Suprapubic skin (tissue), 3 donors: ENCODE measurements at regions not wholly inside any gene's neighbourhood (a gene's known extent, or its start where the extent isn't known, plus 50 kb on each side); places are given as distances from the start of the nearest gene placed in this dataset.

Experiments used
- EP300 ChIP-seq: sonication (generic); formaldehyde crosslinking; IDR thresholded peaks from one replicate; pipeline ENCODE4 v1.6.1; 2017; ENCODE audit warnings: antibody characterized with exemption
- POLR2A ChIP-seq, 2 donors: fragments of 450-650 bp; IDR thresholded peaks; one replicate each; pipeline ENCODE4 v1.6.1; 2017; ENCODE audit warnings: antibody characterized with exemption in 2 of 2, mild to moderate bottlenecking in 2 of 2, moderate library complexity in 2 of 2
- TF ChIP-seq, protein P1 (sequence below), 2 donors: fragments of 200-600 bp in 1 of 2; fragments of 450-650 bp in 1 of 2; sonication (generic) in 1 of 2; IDR thresholded peaks; one replicate each; pipeline ENCODE4 v1.5.1; 2016 to 2019; ENCODE audit warnings: antibody characterized with exemption in 2 of 2, mild to moderate bottlenecking in 1 of 2, moderate library complexity in 1 of 2

DNA sequence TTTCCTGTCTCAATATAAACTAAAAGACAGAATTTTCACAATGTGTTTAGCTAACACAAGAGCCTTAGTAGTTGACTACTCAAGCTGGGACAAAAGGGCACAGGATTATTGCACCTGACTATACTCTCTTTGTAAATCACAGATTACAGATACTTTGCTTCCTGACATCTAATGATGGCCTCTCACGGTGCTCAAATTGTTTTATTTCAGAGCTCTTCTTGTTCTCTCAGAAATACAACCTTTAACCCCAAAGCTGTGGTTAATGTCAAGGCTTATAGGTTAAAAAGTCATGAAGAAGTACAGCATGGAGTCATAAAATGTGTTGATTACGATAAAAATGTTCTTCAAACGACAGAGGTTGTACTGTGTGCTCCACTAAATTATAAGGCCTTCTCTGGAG, 89.9 kb upstream of the CPNE8 start:
- TF ChIP-seq, protein P1, sequence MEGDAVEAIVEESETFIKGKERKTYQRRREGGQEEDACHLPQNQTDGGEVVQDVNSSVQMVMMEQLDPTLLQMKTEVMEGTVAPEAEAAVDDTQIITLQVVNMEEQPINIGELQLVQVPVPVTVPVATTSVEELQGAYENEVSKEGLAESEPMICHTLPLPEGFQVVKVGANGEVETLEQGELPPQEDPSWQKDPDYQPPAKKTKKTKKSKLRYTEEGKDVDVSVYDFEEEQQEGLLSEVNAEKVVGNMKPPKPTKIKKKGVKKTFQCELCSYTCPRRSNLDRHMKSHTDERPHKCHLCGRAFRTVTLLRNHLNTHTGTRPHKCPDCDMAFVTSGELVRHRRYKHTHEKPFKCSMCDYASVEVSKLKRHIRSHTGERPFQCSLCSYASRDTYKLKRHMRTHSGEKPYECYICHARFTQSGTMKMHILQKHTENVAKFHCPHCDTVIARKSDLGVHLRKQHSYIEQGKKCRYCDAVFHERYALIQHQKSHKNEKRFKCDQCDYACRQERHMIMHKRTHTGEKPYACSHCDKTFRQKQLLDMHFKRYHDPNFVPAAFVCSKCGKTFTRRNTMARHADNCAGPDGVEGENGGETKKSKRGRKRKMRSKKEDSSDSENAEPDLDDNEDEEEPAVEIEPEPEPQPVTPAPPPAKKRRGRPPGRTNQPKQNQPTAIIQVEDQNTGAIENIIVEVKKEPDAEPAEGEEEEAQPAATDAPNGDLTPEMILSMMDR (IDR thresholded peaks at IDR 0.05) = no peak
- TF ChIP-seq POLR2A (IDR thresholded peaks at IDR 0.05) (no peak), EP300 (no peak)
